ENCODE measurements at regions not wholly inside any gene's neighbourhood (a gene's known extent, or its start where the extent isn't known, plus 50 kb on each side); places are given as distances from the start of the nearest gene placed in this dataset.

- no peaks in the 10 kb centered on the region for H3K36me3 ChIP-seq (ENCODE audit: control insufficient read depth, insufficient read depth, low read length)
- H3K4me1 ChIP-seq (ENCODE audit: control insufficient read depth, insufficient read depth, low read length), result peaks cover 24% of the 10 kb centered on the region
- H3K27me3 ChIP-seq (ENCODE audit: control insufficient read depth, insufficient read depth, low read length), result no peaks in the 10 kb centered on the region
- WGBS (ENCODE audit: insufficient coverage), result 83% methylated on average over 2 of the region's 2 CpGs
- no peak overlapping the region for H3K27ac ChIP-seq (ENCODE audit: low read depth, low read length)
- H3K4me3 ChIP-seq (ENCODE audit: low read depth, low read length), result no peak overlapping the region
- no peak for DNase-seq (ENCODE audit: low read depth in 4 of 6, low spot score in 6 of 6)
- no peaks in the 10 kb centered on the region for H3K9me3 ChIP-seq (ENCODE audit: control insufficient read depth, insufficient read depth, low read length)
These were observed 58.0 kb upstream of the KIRREL3 start for GRCh38 chr11:127058524-127058923.

- Histone ChIP-seq H3K4me3 (ENCODE audit: low read depth, low read length) (no peak overlapping the region), H3K36me3 (ENCODE audit: control insufficient read depth, insufficient read depth, low read length) (no peaks in the 10 kb centered on the region), H3K4me1 (ENCODE audit: control insufficient read depth, insufficient read depth, low read length) (peaks cover 24% of the 10 kb centered on the region), H3K9me3 (ENCODE audit: control insufficient read depth, insufficient read depth, low read length) (no peaks in the 10 kb centered on the region), H3K27me3 (ENCODE audit: control insufficient read depth, insufficient read depth, low read length) (no peaks in the 10 kb centered on the region), H3K27ac (ENCODE audit: low read depth, low read length) (no peak overlapping the region)
- 89% methylated on average over 7 of the region's 8 CpGs for WGBS (ENCODE audit: insufficient coverage)
- DNase-seq (ENCODE audit: low read depth in 4 of 6, low spot score in 6 of 6), result no peak
These were observed 56.6 kb upstream of the KIRREL3 start for GRCh38 chr11:127057126-127057525.

GRCh38 chr11:127056338-127056971, 55.9 kb upstream of the KIRREL3 start:
- peak in 1 of 6 donors; percentile 76 for DNase-seq (ENCODE audit: low read depth in 4 of 6, low spot score in 6 of 6)

GRCh38 chr11:127055236-127055635, 54.7 kb upstream of the KIRREL3 start:
- Histone ChIP-seq H3K4me1 (ENCODE audit: control insufficient read depth, insufficient read depth, low read length) (peaks cover 11% of the 10 kb centered on the region), H3K27me3 (ENCODE audit: control insufficient read depth, insufficient read depth, low read length) (no peaks in the 10 kb centered on the region), H3K4me3 (ENCODE audit: low read depth, low read length) (no peak overlapping the region), H3K9me3 (ENCODE audit: control insufficient read depth, insufficient read depth, low read length) (no peaks in the 10 kb centered on the region), H3K27ac (ENCODE audit: low read depth, low read length) (no peak overlapping the region), H3K36me3 (ENCODE audit: control insufficient read depth, insufficient read depth, low read length) (no peaks in the 10 kb centered on the region)
- peak in 2 of 6 donors; percentile 44 to 84 for DNase-seq (ENCODE audit: low read depth in 4 of 6, low spot score in 6 of 6)
- WGBS (ENCODE audit: insufficient coverage), result 58% methylated on average over 4 of the region's 6 CpGs

More at GRCh38 chr11:127056338-127056971, 55.9 kb upstream of the KIRREL3 start:
- H3K9me3 ChIP-seq (ENCODE audit: control insufficient read depth, insufficient read depth, low read length), result no peaks in the 10 kb centered on the region
- 73% methylated on average over 3 of the region's 6 CpGs for WGBS (ENCODE audit: insufficient coverage)
- H3K27ac ChIP-seq (ENCODE audit: low read depth, low read length), result no peak overlapping the region
- H3K27me3 ChIP-seq (ENCODE audit: control insufficient read depth, insufficient read depth, low read length), result no peaks in the 10 kb centered on the region
- H3K36me3 ChIP-seq (ENCODE audit: control insufficient read depth, insufficient read depth, low read length), result no peaks in the 10 kb centered on the region
- H3K4me1 ChIP-seq (ENCODE audit: control insufficient read depth, insufficient read depth, low read length), result peaks cover 19% of the 10 kb centered on the region
- no peak overlapping the region for H3K4me3 ChIP-seq (ENCODE audit: low read depth, low read length)

GRCh38 chr11:127054153-127054552, 53.6 kb upstream of the KIRREL3 start:
- 90% methylated on average over 2 of the region's 2 CpGs for WGBS (ENCODE audit: insufficient coverage)
- H3K27me3 ChIP-seq (ENCODE audit: control insufficient read depth, insufficient read depth, low read length), result no peaks in the 10 kb centered on the region
- H3K4me3 ChIP-seq (ENCODE audit: low read depth, low read length), result no peak overlapping the region
- no peaks in the 10 kb centered on the region for H3K9me3 ChIP-seq (ENCODE audit: control insufficient read depth, insufficient read depth, low read length)
- no peak for DNase-seq (ENCODE audit: low read depth in 4 of 6, low spot score in 6 of 6)
- H3K27ac ChIP-seq (ENCODE audit: low read depth, low read length), result no peak overlapping the region
- H3K4me1 ChIP-seq (ENCODE audit: control insufficient read depth, insufficient read depth, low read length), result peaks cover 4% of the 10 kb centered on the region
- no peaks in the 10 kb centered on the region for H3K36me3 ChIP-seq (ENCODE audit: control insufficient read depth, insufficient read depth, low read length)

GRCh38 chr11:127052404-127052803, 51.8 kb upstream of the KIRREL3 start:
- no peaks in the 10 kb centered on the region for H3K27me3 ChIP-seq (ENCODE audit: control insufficient read depth, insufficient read depth, low read length)
- DNase-seq (ENCODE audit: low read depth in 4 of 6, low spot score in 6 of 6), result peak in 1 of 6 donors; percentile 44
- no peaks in the 10 kb centered on the region for H3K36me3 ChIP-seq (ENCODE audit: control insufficient read depth, insufficient read depth, low read length)
- H3K9me3 ChIP-seq (ENCODE audit: control insufficient read depth, insufficient read depth, low read length), result no peaks in the 10 kb centered on the region
- no peak overlapping the region for H3K27ac ChIP-seq (ENCODE audit: low read depth, low read length)
- H3K4me1 ChIP-seq (ENCODE audit: control insufficient read depth, insufficient read depth, low read length), result no peaks in the 10 kb centered on the region
- no peak overlapping the region for H3K4me3 ChIP-seq (ENCODE audit: low read depth, low read length)
- no CpG with 5 or more reads among the region's 1 CpG for WGBS (ENCODE audit: insufficient coverage)

Small RNAs in the stretch of these regions (small RNA-seq; reads per million reads assigned to genes)
- gene RN7SKP279 (ENCODE audit: low replicate concordance), result 0.22 reads per million, percentile 11 among the genes with 10 or more reads in this experiment
